Right atrium auricular region (tissue), 2 donors: ENCODE measurements at regions not wholly inside any gene's neighbourhood (a gene's known extent, or its start where the extent isn't known, plus 50 kb on each side); places are given as distances from the start of the nearest gene placed in this dataset.

Experiments used
- DNase-seq: peaks from one replicate; pipeline ENCODE4 v3.0.0-alpha.2; 2019; ENCODE audit warnings: low spot score
- H3K27ac ChIP-seq, 2 donors: fragments of 200-600 bp; sonication (generic); 1 replicate in 1 of 2; 2 replicates in 1 of 2; pipeline ENCODE4 v1.5.1; 2016 to 2019
- H3K27me3 ChIP-seq, 2 donors: fragments of 200-600 bp; sonication (generic); one replicate each; pipeline versions ENCODE4 v1.5.1 to v1.6.0; 2017 to 2019
- H3K36me3 ChIP-seq: fragments of 200-600 bp; sonication (generic); one replicate; pipeline ENCODE4 v1.5.1; 2016
- H3K4me1 ChIP-seq, 2 donors: fragments of 200-600 bp; sonication (generic); one replicate each; pipeline versions ENCODE4 v1.5.1 to v1.6.0; 2017 to 2019
- H3K4me3 ChIP-seq, 2 donors: fragments of 200-600 bp; sonication (generic); 1 replicate in 1 of 2; 2 replicates in 1 of 2; pipeline ENCODE4 v1.5.1; 2017 to 2019; ENCODE audit warnings: mild to moderate bottlenecking in 1 of 2, moderate library complexity in 1 of 2
- H3K9me3 ChIP-seq, 2 donors: fragments of 200-600 bp; sonication (generic); one replicate each; pipeline ENCODE4 v1.5.1; 2019
- TF ChIP-seq, protein P1 (sequence below), 2 donors: fragments of 200-600 bp; sonication (generic); IDR thresholded peaks; one replicate each; pipeline ENCODE4 v1.5.1; 2019; ENCODE audit warnings: antibody characterized with exemption in 2 of 2

DNA sequence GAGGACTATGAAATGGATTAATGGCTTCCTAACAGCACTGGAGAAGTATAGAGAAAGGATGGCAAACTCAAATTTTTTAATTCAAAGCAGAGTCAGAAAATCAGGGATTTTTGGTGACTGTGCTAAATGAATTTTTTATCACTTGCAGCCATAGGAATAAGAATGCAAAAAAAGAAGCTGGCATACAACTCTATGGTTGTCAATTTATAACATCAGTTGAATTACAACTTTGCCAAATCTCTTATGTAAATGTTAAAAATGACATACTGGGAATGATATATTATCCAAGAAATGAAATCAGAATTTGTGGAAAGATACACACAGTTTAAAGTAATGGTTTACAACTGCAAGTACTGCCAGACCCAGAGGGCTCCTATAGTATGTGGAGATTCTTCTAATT lies 106.5 kb downstream of the HTR1B start:
- H3K4me3 ChIP-seq, result no peak overlapping the region
- no peaks in the 10 kb centered on the region for H3K36me3 ChIP-seq
- H3K27ac ChIP-seq, result no peak overlapping the region
- H3K4me1 ChIP-seq, result no peaks in the 10 kb centered on the region
- no peaks in the 10 kb centered on the region for H3K9me3 ChIP-seq
- no peaks in the 10 kb centered on the region for H3K27me3 ChIP-seq
- DNase-seq, result no peak
- TF ChIP-seq, protein P1, sequence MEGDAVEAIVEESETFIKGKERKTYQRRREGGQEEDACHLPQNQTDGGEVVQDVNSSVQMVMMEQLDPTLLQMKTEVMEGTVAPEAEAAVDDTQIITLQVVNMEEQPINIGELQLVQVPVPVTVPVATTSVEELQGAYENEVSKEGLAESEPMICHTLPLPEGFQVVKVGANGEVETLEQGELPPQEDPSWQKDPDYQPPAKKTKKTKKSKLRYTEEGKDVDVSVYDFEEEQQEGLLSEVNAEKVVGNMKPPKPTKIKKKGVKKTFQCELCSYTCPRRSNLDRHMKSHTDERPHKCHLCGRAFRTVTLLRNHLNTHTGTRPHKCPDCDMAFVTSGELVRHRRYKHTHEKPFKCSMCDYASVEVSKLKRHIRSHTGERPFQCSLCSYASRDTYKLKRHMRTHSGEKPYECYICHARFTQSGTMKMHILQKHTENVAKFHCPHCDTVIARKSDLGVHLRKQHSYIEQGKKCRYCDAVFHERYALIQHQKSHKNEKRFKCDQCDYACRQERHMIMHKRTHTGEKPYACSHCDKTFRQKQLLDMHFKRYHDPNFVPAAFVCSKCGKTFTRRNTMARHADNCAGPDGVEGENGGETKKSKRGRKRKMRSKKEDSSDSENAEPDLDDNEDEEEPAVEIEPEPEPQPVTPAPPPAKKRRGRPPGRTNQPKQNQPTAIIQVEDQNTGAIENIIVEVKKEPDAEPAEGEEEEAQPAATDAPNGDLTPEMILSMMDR (IDR thresholded peaks at IDR 0.05), result no peak

DNA sequence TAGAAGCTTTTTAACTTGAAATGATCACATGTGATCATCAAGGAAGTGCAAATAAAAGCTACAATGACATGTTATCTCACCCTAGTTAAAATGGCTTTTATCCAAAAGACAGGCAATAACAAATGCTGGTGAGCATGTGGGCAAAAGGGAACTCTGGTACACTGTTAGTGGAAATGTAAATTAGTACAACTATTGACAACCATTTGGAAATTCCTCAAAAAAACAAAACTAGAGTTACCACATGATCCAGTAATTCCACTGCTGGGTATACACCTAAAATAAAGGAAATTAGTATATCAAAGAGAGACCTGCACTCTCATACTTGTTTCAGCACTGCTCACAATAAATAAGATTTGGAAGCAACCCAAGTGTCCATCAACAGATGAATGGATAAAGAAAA lies 108.7 kb downstream of the HTR1B start:
- no peak for DNase-seq
- H3K27ac ChIP-seq, result no peak overlapping the region
- TF ChIP-seq, protein P1 (IDR thresholded peaks at IDR 0.05), result no peak
- no peaks in the 10 kb centered on the region for H3K9me3 ChIP-seq
- H3K4me1 ChIP-seq, result no peaks in the 10 kb centered on the region
- H3K36me3 ChIP-seq, result no peaks in the 10 kb centered on the region
- no peaks in the 10 kb centered on the region for H3K27me3 ChIP-seq
- H3K4me3 ChIP-seq, result no peak overlapping the region

DNA sequence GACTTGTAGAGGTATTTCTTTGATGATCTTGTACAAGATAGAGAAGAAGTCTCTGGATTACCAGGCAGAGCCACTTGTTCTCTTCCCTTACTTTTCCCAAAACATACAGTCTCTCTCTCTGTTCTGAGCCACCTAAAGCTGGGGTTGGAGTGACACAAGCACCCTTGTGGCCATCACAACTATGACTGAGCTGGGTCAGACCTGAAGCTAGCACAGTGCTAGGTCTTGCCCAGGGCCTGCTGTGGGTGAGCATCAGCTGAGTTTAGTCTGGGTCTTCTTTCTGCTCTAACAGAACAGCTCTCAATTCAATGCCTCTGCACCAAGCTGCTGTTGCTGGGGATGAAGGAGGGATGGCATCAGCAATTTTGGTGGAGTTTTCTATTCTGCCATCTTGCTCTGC lies 110.2 kb downstream of the HTR1B start:
- TF ChIP-seq, protein P1 (IDR thresholded peaks at IDR 0.05), result no peak
- Histone ChIP-seq H3K4me1 (no peaks in the 10 kb centered on the region), H3K4me3 (no peak overlapping the region), H3K27ac (no peak overlapping the region), H3K36me3 (no peaks in the 10 kb centered on the region), H3K27me3 (no peaks in the 10 kb centered on the region), H3K9me3 (no peaks in the 10 kb centered on the region)
- no peak for DNase-seq

DNA sequence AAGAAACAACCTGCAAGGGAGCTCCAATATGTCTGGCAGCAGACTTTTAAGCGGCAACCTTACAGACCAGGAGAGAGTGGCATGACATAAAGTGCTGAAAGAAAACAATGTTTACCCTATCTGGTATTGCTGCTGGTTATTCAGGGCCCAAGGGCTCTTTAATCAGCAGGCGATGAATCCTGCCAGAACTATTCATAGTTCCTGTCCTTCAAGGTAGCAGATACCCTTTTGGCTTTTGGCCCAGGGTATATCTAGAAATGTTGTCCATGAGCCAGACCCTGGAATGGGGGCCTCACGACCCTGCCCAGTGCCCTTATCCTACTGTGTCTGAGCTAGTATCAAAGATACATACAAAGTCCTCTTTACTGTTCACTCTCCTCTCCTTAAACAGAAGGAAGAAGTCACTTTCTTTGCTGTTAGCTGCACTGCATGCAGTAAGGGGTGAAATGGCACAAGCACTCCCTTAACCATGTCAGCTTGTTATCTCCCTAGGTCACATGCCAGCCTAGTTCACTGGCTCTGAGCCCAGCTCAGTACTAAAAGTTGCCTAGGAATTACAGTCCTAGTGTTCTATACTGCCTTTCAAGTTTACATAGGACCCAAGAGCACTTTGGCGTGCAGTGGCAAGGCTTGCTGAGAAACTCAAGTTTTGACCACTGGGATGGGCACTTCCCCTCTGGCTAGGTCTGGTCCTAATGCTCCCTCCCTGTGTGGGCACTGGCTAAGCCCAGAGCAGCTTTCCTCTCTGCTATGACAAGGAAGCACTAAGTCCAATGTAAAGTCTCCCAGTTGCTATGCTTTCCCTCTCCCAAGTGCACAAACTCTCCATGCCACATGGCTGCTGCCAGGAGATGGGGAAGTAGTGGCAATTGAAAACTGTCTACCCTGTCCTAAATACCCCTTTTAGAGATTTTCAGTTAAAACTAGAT lies 122.0 kb downstream of the HTR1B start:
- Histone ChIP-seq H3K27me3 (no peaks in the 10 kb centered on the region), H3K9me3 (no peaks in the 10 kb centered on the region), H3K36me3 (no peaks in the 10 kb centered on the region), H3K27ac (peak overlapping the region; percentile 52 to 80), H3K4me1 (peaks cover 0 to 7% of the 10 kb centered on the region in 2 donors), H3K4me3 (no peak overlapping the region)
- TF ChIP-seq, protein P1 (IDR thresholded peaks at IDR 0.05), result no peak
- no peak for DNase-seq

DNA sequence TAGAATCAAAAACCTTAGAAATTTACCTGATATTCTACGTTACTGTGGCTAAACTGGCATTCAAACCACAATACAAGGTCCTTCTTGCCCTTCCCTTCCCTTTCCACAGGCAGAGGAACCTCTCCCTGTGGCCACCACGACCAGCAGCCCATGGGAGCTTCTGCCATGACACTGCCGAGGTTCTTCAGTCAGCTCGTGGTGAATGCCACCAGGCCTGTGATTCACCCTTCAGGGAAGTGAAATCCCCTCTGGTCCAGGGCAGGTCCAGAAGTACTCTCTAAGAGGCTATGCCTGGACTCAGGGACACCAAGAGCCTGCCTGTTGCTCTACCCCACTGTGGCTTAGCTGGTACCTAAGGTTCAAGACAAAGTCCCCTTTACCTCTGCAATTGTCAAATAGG lies 123.0 kb downstream of the HTR1B start:
- Histone ChIP-seq H3K9me3 (no peaks in the 10 kb centered on the region), H3K4me1 (peaks cover 0 to 7% of the 10 kb centered on the region in 2 donors), H3K27me3 (no peaks in the 10 kb centered on the region), H3K4me3 (no peak overlapping the region), H3K36me3 (no peaks in the 10 kb centered on the region), H3K27ac (peak overlapping the region; percentile 52 to 80)
- no peak for DNase-seq
- TF ChIP-seq, protein P1 (IDR thresholded peaks at IDR 0.05), result no peak
